ENCODE measurements at regions not wholly inside any gene's neighbourhood (a gene's known extent, or its start where the extent isn't known, plus 50 kb on each side); places are given as distances from the start of the nearest gene placed in this dataset.

DNA sequence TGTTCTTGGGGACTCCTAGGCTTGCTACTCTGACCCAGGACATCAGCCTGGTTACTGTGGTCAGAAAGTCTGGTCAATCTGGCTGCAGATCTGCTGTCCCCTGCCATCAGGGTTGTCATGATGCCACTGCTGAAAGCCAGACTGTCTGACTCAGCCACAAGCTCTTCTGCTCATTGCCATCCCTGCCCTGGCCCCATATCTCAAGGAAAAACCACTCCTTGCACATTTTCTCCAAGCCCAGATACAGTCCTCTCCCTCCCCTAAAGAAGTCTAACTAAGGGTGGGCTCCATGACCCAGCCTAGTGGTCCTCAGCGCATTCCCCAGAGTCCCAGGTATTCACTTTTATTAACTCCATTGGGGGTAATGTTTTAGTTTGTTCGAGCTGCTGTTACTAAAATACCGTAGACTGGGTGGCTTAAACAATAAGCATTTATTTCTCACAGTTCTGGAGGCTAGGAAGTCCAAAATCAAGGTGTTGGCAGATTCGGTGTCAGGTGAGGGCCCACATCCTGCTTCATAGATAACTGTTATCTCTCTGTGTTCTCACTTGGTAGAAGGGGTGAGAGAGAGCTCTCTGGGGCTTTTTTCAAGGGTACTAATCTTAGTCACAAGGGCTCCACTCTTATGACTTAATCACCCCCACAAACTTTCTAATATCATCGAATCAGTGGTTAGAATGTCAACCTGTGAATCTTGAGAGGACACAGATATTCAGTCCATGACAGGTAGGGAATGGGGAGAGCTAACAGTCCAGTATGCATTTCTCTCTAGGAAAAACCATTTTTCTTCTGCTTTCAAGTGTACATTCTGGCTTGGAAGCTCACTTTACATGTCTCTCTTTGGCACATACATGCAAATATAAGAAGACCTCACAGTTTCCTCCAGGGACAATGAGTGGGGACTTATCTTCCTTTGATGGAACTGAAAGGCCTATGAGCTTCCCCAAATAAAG lies 94.8 kb upstream of the CXCR4 start:
- no peak overlapping the region for H3K4me3 ChIP-seq (ENCODE audit: low read depth, low read length)
- H3K36me3 ChIP-seq (ENCODE audit: control insufficient read depth, insufficient read depth, low read length), result no peaks in the 10 kb centered on the region
- peaks cover 4% of the 10 kb centered on the region for H3K27me3 ChIP-seq (ENCODE audit: control insufficient read depth, insufficient read depth, low read length)
- TF ChIP-seq, protein P1, sequence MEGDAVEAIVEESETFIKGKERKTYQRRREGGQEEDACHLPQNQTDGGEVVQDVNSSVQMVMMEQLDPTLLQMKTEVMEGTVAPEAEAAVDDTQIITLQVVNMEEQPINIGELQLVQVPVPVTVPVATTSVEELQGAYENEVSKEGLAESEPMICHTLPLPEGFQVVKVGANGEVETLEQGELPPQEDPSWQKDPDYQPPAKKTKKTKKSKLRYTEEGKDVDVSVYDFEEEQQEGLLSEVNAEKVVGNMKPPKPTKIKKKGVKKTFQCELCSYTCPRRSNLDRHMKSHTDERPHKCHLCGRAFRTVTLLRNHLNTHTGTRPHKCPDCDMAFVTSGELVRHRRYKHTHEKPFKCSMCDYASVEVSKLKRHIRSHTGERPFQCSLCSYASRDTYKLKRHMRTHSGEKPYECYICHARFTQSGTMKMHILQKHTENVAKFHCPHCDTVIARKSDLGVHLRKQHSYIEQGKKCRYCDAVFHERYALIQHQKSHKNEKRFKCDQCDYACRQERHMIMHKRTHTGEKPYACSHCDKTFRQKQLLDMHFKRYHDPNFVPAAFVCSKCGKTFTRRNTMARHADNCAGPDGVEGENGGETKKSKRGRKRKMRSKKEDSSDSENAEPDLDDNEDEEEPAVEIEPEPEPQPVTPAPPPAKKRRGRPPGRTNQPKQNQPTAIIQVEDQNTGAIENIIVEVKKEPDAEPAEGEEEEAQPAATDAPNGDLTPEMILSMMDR (IDR thresholded peaks at IDR 0.05; ENCODE audit: insufficient read depth, low read length, poor library complexity, severe bottlenecking), result no peak
- no peak for DNase-seq (ENCODE audit: low read depth)

- DNase-seq (ENCODE audit: low read depth), result no peak
- Histone ChIP-seq H3K4me3 (ENCODE audit: low read depth, low read length) (no peak overlapping the region), H3K27me3 (ENCODE audit: control insufficient read depth, insufficient read depth, low read length) (peaks cover 4% of the 10 kb centered on the region), H3K36me3 (ENCODE audit: control insufficient read depth, insufficient read depth, low read length) (no peaks in the 10 kb centered on the region)
- TF ChIP-seq, protein P1 (IDR thresholded peaks at IDR 0.05; ENCODE audit: insufficient read depth, low read length, poor library complexity, severe bottlenecking), result no peak
Measured at GRCh38 chr2:136211701-136212100, 93.8 kb upstream of the CXCR4 start.

GRCh38 chr2:136210822-136211221 lies 92.9 kb upstream of the CXCR4 start:
- no peak for DNase-seq (ENCODE audit: low read depth)
- peaks cover 4% of the 10 kb centered on the region for H3K27me3 ChIP-seq (ENCODE audit: control insufficient read depth, insufficient read depth, low read length)
- TF ChIP-seq, protein P1 (IDR thresholded peaks at IDR 0.05; ENCODE audit: insufficient read depth, low read length, poor library complexity, severe bottlenecking), result no peak
- no peaks in the 10 kb centered on the region for H3K36me3 ChIP-seq (ENCODE audit: control insufficient read depth, insufficient read depth, low read length)
- no peak overlapping the region for H3K4me3 ChIP-seq (ENCODE audit: low read depth, low read length)

GRCh38 chr2:136210455-136210805 lies 92.5 kb upstream of the CXCR4 start:
- Histone ChIP-seq H3K4me3 (ENCODE audit: low read depth, low read length) (no peak overlapping the region), H3K27me3 (ENCODE audit: control insufficient read depth, insufficient read depth, low read length) (peaks cover 4% of the 10 kb centered on the region), H3K36me3 (ENCODE audit: control insufficient read depth, insufficient read depth, low read length) (no peaks in the 10 kb centered on the region)
- no peak for DNase-seq (ENCODE audit: low read depth)
- TF ChIP-seq, protein P1 (IDR thresholded peaks at IDR 0.05; ENCODE audit: insufficient read depth, low read length, poor library complexity, severe bottlenecking), result no peak

GRCh38 chr2:136209561-136210454 lies 91.9 kb upstream of the CXCR4 start:
- Histone ChIP-seq H3K4me3 (ENCODE audit: low read depth, low read length) (no peak overlapping the region), H3K27me3 (ENCODE audit: control insufficient read depth, insufficient read depth, low read length) (peaks cover 4% of the 10 kb centered on the region), H3K36me3 (ENCODE audit: control insufficient read depth, insufficient read depth, low read length) (no peaks in the 10 kb centered on the region)
- no peak for DNase-seq (ENCODE audit: low read depth)
- TF ChIP-seq, protein P1 (IDR thresholded peaks at IDR 0.05; ENCODE audit: insufficient read depth, low read length, poor library complexity, severe bottlenecking), result no peak

All from kidney epithelial cell (primary cell).